ENCODE measurements at regions not wholly inside any gene's neighbourhood (a gene's known extent, or its start where the extent isn't known, plus 50 kb on each side); places are given as distances from the start of the nearest gene placed in this dataset.

DNA sequence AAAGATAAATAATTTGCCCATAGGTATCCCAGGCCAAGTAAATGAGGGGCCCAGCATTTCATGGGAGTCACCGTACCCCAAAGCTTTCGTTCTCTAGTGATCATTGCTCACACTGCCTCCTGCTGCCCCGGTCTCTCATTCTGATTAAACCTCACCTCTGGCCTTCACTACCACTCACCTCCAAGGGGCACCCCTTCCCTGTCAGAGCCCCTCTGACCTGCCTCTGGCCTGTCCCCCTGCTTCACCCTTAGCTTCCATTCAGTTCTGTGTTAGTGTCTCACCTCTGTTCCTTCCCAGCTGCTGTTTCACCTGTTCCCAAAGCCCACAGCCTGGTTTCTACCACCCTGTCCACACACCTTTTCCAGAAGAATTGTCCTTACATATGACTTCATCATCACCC, 150.3 kb upstream of the E2F8 start:
- TF ChIP-seq, protein P1, sequence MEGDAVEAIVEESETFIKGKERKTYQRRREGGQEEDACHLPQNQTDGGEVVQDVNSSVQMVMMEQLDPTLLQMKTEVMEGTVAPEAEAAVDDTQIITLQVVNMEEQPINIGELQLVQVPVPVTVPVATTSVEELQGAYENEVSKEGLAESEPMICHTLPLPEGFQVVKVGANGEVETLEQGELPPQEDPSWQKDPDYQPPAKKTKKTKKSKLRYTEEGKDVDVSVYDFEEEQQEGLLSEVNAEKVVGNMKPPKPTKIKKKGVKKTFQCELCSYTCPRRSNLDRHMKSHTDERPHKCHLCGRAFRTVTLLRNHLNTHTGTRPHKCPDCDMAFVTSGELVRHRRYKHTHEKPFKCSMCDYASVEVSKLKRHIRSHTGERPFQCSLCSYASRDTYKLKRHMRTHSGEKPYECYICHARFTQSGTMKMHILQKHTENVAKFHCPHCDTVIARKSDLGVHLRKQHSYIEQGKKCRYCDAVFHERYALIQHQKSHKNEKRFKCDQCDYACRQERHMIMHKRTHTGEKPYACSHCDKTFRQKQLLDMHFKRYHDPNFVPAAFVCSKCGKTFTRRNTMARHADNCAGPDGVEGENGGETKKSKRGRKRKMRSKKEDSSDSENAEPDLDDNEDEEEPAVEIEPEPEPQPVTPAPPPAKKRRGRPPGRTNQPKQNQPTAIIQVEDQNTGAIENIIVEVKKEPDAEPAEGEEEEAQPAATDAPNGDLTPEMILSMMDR (conservative IDR thresholded peaks at IDR 0.05; ENCODE audit: low read depth, low read length): no peak
- TF ChIP-seq POLR2A (IDR thresholded peaks at IDR 0.05; ENCODE audit: low read depth, low read length): no peak
- no peak for TF ChIP-seq SMC3 (IDR thresholded peaks at IDR 0.05; ENCODE audit: low read depth, low read length)
- no peak for TF ChIP-seq FOS (IDR thresholded peaks at IDR 0.05; ENCODE audit: low read depth, low read length)
